IPS DF 6.9 (cell line): ENCODE measurements at regions not wholly inside any gene's neighbourhood (a gene's known extent, or its start where the extent isn't known, plus 50 kb on each side); places are given as distances from the start of the nearest gene placed in this dataset.
"Not testable (repeated sequence)": the region's sequence is repeated elsewhere in the genome, so short reads cannot be mapped to it uniquely, and the experiment has no call there.

Experiments used
- DNase-seq: peaks from one replicate; pipeline ENCODE4 v3.0.0-alpha.2; 2013; ENCODE audit warnings: low read depth, low spot score
- H3K27ac ChIP-seq: one replicate; pipeline ENCODE4 v1.5.1; 2013; ENCODE audit warnings: low read length, control low read depth
- H3K27me3 ChIP-seq: 2 replicates; pipeline ENCODE4 v1.6.1; 2013; ENCODE audit warnings: mild to moderate bottlenecking, low read length; ENCODE audit not compliant: control insufficient read depth, insufficient read depth
- H3K36me3 ChIP-seq: 2 replicates; pipeline ENCODE4 v1.6.1; 2013; ENCODE audit warnings: low read length; ENCODE audit not compliant: control insufficient read depth, insufficient read depth
- H3K4me1 ChIP-seq: 2 replicates; pipeline ENCODE4 v1.6.1; 2013; ENCODE audit warnings: low read length; ENCODE audit not compliant: control insufficient read depth, insufficient read depth
- H3K4me3 ChIP-seq: 2 replicates; pipeline ENCODE4 v1.5.1; 2013; ENCODE audit warnings: mild to moderate bottlenecking, low read length
- H3K9me3 ChIP-seq: 2 replicates; pipeline ENCODE4 v1.6.1; 2013; ENCODE audit warnings: low read length, inconsistent platforms; ENCODE audit not compliant: control insufficient read depth, insufficient read depth
- WGBS: extraction: QIAGEN DNeasy Blood & Tissue Kit; methylation state at CpG from one replicate; pipeline ENCODE4 v1.1.7; 2013; ENCODE audit warnings: mixed read lengths, missing lambda C conversion rate; ENCODE audit not compliant: insufficient read length, insufficient coverage; 5-methylcytosine and 5-hydroxymethylcytosine counted together

- no CpG with 5 or more reads among the region's 3 CpGs for WGBS
- no peak for DNase-seq
- Histone ChIP-seq H3K4me3 (no peak overlapping the region), H3K27me3 (no peaks in the 10 kb centered on the region), H3K4me1 (no peaks in the 10 kb centered on the region), H3K27ac (no peak overlapping the region), H3K36me3 (no peaks in the 10 kb centered on the region), H3K9me3 (no peaks in the 10 kb centered on the region)
Measured at GRCh38 chr10:81386817-81387216, 488.2 kb upstream of the NRG3 start.

- H3K4me3 ChIP-seq = no peak overlapping the region
- H3K27ac ChIP-seq = no peak overlapping the region
- DNase-seq = no peak
- no peaks in the 10 kb centered on the region for H3K27me3 ChIP-seq
- H3K36me3 ChIP-seq = no peaks in the 10 kb centered on the region
- H3K9me3 ChIP-seq = no peaks in the 10 kb centered on the region
- WGBS = no CpG with 5 or more reads among the region's 3 CpGs
- H3K4me1 ChIP-seq = no peaks in the 10 kb centered on the region
Measured at GRCh38 chr10:81403451-81403850, 471.5 kb upstream of the NRG3 start.

- H3K9me3 ChIP-seq = no peaks in the 10 kb centered on the region
- no peak overlapping the region for H3K27ac ChIP-seq
- no peak for DNase-seq
- H3K27me3 ChIP-seq = no peaks in the 10 kb centered on the region
- no peaks in the 10 kb centered on the region for H3K4me1 ChIP-seq
- no peaks in the 10 kb centered on the region for H3K36me3 ChIP-seq
- WGBS = 100% methylated on average over 2 of the region's 2 CpGs
- H3K4me3 ChIP-seq = no peak overlapping the region
Measured at GRCh38 chr10:81405399-81405798, 469.6 kb upstream of the NRG3 start.

GRCh38 chr10:81414038-81414437 is 461.0 kb upstream of the NRG3 start:
- H3K4me1 ChIP-seq = no peaks in the 10 kb centered on the region
- no CpG with 5 or more reads among the region's 1 CpG for WGBS
- no peak overlapping the region for H3K4me3 ChIP-seq
- no peaks in the 10 kb centered on the region for H3K36me3 ChIP-seq
- peak; percentile 31 for DNase-seq
- no peaks in the 10 kb centered on the region for H3K27me3 ChIP-seq
- no peaks in the 10 kb centered on the region for H3K9me3 ChIP-seq
- H3K27ac ChIP-seq = no peak overlapping the region

DNA sequence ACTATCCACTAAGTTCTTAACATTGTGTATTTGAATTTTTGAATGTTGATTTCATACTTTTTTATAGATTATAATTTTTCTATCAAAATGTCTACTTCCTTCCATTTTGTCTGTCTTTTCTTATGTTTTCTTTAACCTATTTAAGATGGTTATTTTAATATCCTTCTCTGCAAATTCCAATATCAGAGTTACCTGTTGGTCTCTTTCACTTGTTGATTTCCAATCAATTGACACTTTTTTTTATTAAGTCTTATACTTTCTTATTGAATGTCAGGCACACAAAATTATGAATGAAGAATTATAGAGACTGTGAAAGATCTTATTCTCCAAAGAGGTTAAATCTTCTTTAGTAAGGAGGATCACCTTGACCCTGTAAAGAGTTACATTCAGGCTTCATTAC is 448.3 kb upstream of the NRG3 start:
- Histone ChIP-seq H3K4me3 (no peak overlapping the region), H3K9me3 (no peaks in the 10 kb centered on the region), H3K27ac (no peak overlapping the region), H3K36me3 (no peaks in the 10 kb centered on the region), H3K4me1 (no peaks in the 10 kb centered on the region), H3K27me3 (no peaks in the 10 kb centered on the region)
- no peak for DNase-seq

DNA sequence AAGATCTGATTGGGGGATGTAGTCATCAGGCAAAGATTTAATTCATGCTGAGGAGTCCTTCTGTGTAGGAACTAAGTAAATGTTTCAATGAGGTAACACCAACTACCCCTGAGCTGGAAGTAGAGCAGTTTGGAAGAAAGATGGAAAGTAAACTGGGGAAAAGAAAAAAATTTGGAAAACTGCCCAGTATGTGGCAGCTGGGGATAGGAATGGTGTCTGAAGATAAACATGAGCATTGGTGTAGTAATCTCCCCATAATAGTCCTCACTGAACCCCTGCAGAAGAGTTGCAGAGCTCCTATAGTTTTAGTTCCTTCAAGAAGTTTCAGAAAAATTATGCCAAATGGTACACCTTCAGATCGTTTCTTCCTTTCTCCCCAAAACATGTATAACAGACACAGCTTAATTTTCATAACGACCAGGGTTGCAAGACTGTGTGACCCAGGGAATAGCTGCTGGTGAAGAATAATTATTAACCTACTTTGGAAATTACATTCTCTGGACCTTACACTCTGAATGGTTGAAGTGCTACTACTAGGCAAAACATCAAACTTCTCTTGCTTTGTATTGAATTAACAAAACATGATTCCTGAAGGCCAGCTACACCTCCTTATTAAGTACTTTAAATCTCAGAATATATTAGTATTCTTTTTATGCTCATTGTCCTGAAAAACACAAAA is 446.4 kb upstream of the NRG3 start:
- no CpG with 5 or more reads among the region's 2 CpGs for WGBS
- H3K4me1 ChIP-seq = no peaks in the 10 kb centered on the region
- no peak overlapping the region for H3K27ac ChIP-seq
- no peak overlapping the region for H3K4me3 ChIP-seq
- H3K9me3 ChIP-seq = no peaks in the 10 kb centered on the region
- H3K27me3 ChIP-seq = no peaks in the 10 kb centered on the region
- DNase-seq = no peak
- H3K36me3 ChIP-seq = no peaks in the 10 kb centered on the region

DNA sequence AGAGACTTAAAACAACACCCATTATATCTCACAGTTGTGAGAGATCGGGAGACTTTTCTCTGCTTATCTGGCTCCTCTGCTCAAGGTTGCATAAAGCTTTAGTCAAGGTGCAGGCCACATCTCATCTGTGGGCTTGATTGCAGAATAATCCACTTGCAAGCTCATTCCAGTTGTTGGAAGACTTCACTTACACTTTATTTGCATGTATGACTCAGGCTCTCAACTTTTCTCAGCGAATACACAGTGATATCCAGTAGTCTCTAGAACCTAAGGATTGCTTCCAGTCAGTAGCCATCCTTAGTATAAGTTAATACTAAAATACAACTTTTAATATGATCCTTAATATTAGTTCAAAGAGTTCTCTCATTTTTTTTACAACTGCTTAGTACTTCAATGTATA is 435.5 kb upstream of the NRG3 start:
- Histone ChIP-seq H3K4me3 (no peak overlapping the region), H3K4me1 (no peaks in the 10 kb centered on the region), H3K27ac (no peak overlapping the region), H3K27me3 (no peaks in the 10 kb centered on the region), H3K9me3 (no peaks in the 10 kb centered on the region), H3K36me3 (no peaks in the 10 kb centered on the region)
- no peak for DNase-seq
- WGBS = no CpG with 5 or more reads among the region's 2 CpGs

- H3K4me3 ChIP-seq, H3K9me3 ChIP-seq, H3K36me3 ChIP-seq, H3K27ac ChIP-seq, DNase-seq, H3K27me3 ChIP-seq, H3K4me1 ChIP-seq: not testable (repeated sequence)
- WGBS = no CpG with 5 or more reads among the region's 21 CpGs
Measured at GRCh38 chr10:81441624-81442023, 433.4 kb upstream of the NRG3 start.

DNA sequence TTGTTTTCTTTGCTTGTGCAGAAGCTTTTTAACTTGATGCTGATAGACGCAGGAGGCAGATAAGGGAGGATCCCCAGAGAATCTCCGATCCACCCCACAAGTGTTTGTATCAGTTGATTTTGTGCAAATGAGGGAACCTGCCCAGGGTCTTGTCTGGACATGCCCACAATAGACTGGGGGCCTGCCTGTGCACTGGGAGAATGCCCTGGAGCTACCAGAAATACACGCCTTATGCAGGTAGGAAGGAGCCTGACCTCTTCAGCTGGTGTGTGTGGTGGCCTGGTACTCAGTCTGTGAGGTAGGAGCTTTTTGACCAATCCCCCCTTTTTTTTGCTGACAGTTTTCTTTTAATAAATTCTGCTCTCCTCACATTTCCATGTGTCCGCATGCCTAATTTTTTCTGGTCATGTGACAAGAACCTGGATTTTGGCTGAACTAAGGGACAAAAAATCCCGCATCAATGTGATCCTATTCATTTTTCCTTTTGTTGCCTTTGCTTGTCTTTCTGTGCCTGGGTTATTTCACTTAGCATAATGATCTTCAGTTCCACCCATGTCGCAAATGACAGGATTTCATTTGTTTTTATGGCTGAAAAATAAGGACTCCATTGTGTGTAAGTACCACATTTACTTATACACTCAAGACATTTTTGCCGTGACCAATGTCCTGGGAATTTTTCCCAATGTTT is 430.6 kb upstream of the NRG3 start:
- no CpG with 5 or more reads among the region's 7 CpGs for WGBS
- Histone ChIP-seq H3K4me1 (no peaks in the 10 kb centered on the region), H3K27me3 (no peaks in the 10 kb centered on the region), H3K27ac (no peak overlapping the region), H3K4me3 (no peak overlapping the region), H3K36me3 (no peaks in the 10 kb centered on the region), H3K9me3 (no peaks in the 10 kb centered on the region)
- no peak for DNase-seq

GRCh38 chr10:81450651-81451050 is 424.3 kb upstream of the NRG3 start:
- H3K27ac ChIP-seq = no peak overlapping the region
- no peaks in the 10 kb centered on the region for H3K9me3 ChIP-seq
- no peak for DNase-seq
- H3K27me3 ChIP-seq = no peaks in the 10 kb centered on the region
- no peak overlapping the region for H3K4me3 ChIP-seq
- WGBS = no CpG with 5 or more reads among the region's 1 CpG
- H3K36me3 ChIP-seq = no peaks in the 10 kb centered on the region
- no peaks in the 10 kb centered on the region for H3K4me1 ChIP-seq

DNA sequence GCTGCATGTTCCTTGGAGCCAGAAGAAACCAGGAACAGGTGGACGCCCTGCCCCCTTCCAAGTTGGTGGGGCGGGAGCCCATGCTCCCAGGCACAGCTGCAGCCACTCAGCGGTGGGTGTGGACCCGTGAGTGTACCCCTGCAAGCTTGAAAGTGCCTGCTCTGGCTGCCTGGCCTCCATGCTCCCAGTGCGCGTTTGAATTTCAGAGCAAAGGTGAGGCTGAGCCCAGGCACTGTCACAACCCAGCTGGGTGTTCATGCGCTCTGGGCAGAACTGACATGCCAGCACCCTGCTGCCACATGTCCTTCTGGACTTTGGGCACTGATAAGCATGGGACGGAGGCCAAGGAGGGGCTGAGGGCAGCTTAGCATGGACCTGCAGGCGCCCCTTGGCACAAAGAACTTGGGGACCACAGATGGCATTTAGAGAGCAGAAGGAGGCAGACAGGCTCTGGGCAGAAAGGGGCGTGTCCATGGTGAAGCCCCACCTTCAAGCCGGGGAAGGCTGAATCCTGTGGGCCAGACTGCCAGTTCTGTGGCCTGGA is 402.0 kb upstream of the NRG3 start:
- no peaks in the 10 kb centered on the region for H3K4me1 ChIP-seq
- no peaks in the 10 kb centered on the region for H3K27me3 ChIP-seq
- no peak overlapping the region for H3K4me3 ChIP-seq
- WGBS = no CpG with 5 or more reads among the region's 11 CpGs
- no peak for DNase-seq
- no peak overlapping the region for H3K27ac ChIP-seq
- no peaks in the 10 kb centered on the region; the same call in 1 of the 2 replicates for H3K9me3 ChIP-seq
- 0 out of 2 replicates have a peak, but pooled peaks cover 3% of the 10 kb centered on the region for H3K36me3 ChIP-seq
